Upper lobe of left lung (tissue), 6 donors: ENCODE measurements at regions not wholly inside any gene's neighbourhood (a gene's known extent, or its start where the extent isn't known, plus 50 kb on each side); places are given as distances from the start of the nearest gene placed in this dataset.

Experiments
- ATAC-seq, 2 donors: fragments of 200-7000 bp; cut with Tn5 transposase; one replicate each; pipeline ENCODE4 v1.9.1; 2022; ENCODE audit warnings: mild to moderate bottlenecking in 2 of 2, moderate library complexity in 2 of 2; ENCODE audit not compliant: low FRiP score in 2 of 2
- DNase-seq, 2 donors: peaks; one replicate each; pipeline ENCODE4 v3.0.0-alpha.2; 2019 to 2020
- H3K27ac ChIP-seq, 4 donors: fragments of 200-600 bp; sonication (generic); one replicate each; pipeline ENCODE4 v1.5.1; 2016 to 2019
- H3K27me3 ChIP-seq, 4 donors: fragments of 200-600 bp; sonication (generic); one replicate each; pipeline ENCODE4 v1.5.1; 2017 to 2019
- H3K36me3 ChIP-seq, 4 donors: fragments of 200-600 bp; sonication (generic); one replicate each; pipeline ENCODE4 v1.5.1; 2016 to 2019
- H3K4me1 ChIP-seq, 4 donors: fragments of 200-600 bp; sonication (generic); one replicate each; pipeline ENCODE4 v1.5.1; 2018 to 2019
- H3K4me3 ChIP-seq, 4 donors: fragments of 200-600 bp; sonication (generic); one replicate each; pipeline ENCODE4 v1.5.1; 2017 to 2019; ENCODE audit warnings: mild to moderate bottlenecking in 2 of 4, moderate library complexity in 1 of 4
- H3K9me3 ChIP-seq, 4 donors: fragments of 200-600 bp; sonication (generic); one replicate each; pipeline ENCODE4 v1.5.1; 2018 to 2019
- EP300 ChIP-seq, 4 donors: sonication (generic); formaldehyde crosslinking; IDR thresholded peaks; one replicate each; pipeline ENCODE4 v1.5.1; 2017; ENCODE audit warnings: antibody characterized with exemption in 4 of 4, control low read depth in 2 of 4
- POLR2A ChIP-seq, 4 donors: fragments of 450-650 bp; IDR thresholded peaks; one replicate each; pipeline ENCODE4 v1.5.1; 2016 to 2017; ENCODE audit warnings: antibody characterized with exemption in 4 of 4, mild to moderate bottlenecking in 2 of 4
- POLR2AphosphoS5 ChIP-seq, 2 donors: sonication (generic); formaldehyde crosslinking; IDR thresholded peaks; one replicate each; pipeline ENCODE4 v1.5.1; 2017; ENCODE audit warnings: antibody characterized with exemption in 2 of 2
- WGBS, 2 donors: methylation state at CpG; one replicate each; pipeline ENCODE4 v1.1.5; 2017 to 2018; 5-methylcytosine and 5-hydroxymethylcytosine counted together
- TF ChIP-seq, protein P1 (sequence below), 6 experiments: fragments of 450-650 bp in 4 of 6; fragments of 200-600 bp in 2 of 6; sonication (generic) in 2 of 6; IDR thresholded peaks; one replicate each; pipeline ENCODE4 v1.5.1; 2016 to 2019; ENCODE audit warnings: antibody characterized with exemption in 6 of 6
- donor health status: DM: no; HTN: no; CAD: no; lungs with moderate emphysema.
- donor health status: DM: no; HTN: yes; CAD: no; lungs with severe emphysema.

DNA sequence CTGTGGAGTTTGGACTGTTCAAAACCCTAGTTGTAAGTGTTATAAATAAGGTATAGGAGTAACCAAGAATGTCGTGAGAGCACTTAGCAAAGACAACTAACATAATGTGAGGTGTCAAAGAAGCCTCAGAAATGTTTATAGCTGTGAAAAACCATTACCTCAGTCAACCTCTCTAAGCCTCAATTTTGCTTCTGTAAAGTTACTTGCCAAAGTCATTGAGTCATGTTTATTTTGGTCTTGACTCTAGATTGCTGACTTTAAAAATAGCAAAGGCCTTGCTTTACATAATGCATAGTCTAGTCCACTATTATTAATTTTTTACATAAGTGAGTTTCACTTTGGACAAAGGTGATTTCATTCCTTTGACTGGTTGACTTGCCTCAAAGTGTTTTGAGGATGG is 257.6 kb upstream of the CXXC4 start:
- Histone ChIP-seq H3K4me3 (no peak overlapping the region), H3K27me3 (no peaks in the 10 kb centered on the region), H3K9me3 (no peaks in the 10 kb centered on the region), H3K4me1 (peaks cover 0 to 9% (median 0%) of the 10 kb centered on the region in 4 donors), H3K27ac (no peak overlapping the region), H3K36me3 (no peaks in the 10 kb centered on the region)
- no peak for ATAC-seq
- WGBS, 2 donors: 35 to 48% methylated on average over 1 of the region's 1 CpG
- TF ChIP-seq POLR2A (IDR thresholded peaks at IDR 0.05): no peak
- no peak for TF ChIP-seq POLR2AphosphoS5 (IDR thresholded peaks at IDR 0.05)
- TF ChIP-seq, protein P1, sequence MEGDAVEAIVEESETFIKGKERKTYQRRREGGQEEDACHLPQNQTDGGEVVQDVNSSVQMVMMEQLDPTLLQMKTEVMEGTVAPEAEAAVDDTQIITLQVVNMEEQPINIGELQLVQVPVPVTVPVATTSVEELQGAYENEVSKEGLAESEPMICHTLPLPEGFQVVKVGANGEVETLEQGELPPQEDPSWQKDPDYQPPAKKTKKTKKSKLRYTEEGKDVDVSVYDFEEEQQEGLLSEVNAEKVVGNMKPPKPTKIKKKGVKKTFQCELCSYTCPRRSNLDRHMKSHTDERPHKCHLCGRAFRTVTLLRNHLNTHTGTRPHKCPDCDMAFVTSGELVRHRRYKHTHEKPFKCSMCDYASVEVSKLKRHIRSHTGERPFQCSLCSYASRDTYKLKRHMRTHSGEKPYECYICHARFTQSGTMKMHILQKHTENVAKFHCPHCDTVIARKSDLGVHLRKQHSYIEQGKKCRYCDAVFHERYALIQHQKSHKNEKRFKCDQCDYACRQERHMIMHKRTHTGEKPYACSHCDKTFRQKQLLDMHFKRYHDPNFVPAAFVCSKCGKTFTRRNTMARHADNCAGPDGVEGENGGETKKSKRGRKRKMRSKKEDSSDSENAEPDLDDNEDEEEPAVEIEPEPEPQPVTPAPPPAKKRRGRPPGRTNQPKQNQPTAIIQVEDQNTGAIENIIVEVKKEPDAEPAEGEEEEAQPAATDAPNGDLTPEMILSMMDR (IDR thresholded peaks at IDR 0.05): no peak
- TF ChIP-seq EP300 (IDR thresholded peaks at IDR 0.05): no peak
- no peak for DNase-seq

- no peak overlapping the region for H3K27ac ChIP-seq
- no peaks in the 10 kb centered on the region for H3K36me3 ChIP-seq
- ATAC-seq (no peak), DNase-seq (no peak)
- WGBS, 2 donors: 63 to 76% methylated on average over 1 of the region's 1 CpG
- no peak overlapping the region for H3K4me3 ChIP-seq
- peaks cover 0 to 5% (median 0%) of the 10 kb centered on the region in 4 donors for H3K4me1 ChIP-seq
- no peak for TF ChIP-seq POLR2A (IDR thresholded peaks at IDR 0.05)
- TF ChIP-seq EP300 (IDR thresholded peaks at IDR 0.05): no peak
- no peak for TF ChIP-seq POLR2AphosphoS5 (IDR thresholded peaks at IDR 0.05)
- TF ChIP-seq, protein P1 (IDR thresholded peaks at IDR 0.05): no peak
- no peaks in the 10 kb centered on the region for H3K9me3 ChIP-seq
- H3K27me3 ChIP-seq: no peaks in the 10 kb centered on the region
Observed at GRCh38 chr4:104756837-104757236, 262.1 kb upstream of the CXXC4 start.

GRCh38 chr4:104758574-104758973 is 263.9 kb upstream of the CXXC4 start:
- DNase-seq (no peak), ATAC-seq (no peak)
- H3K27ac ChIP-seq: no peak overlapping the region
- TF ChIP-seq, protein P1 (IDR thresholded peaks at IDR 0.05): no peak
- no peaks in the 10 kb centered on the region for H3K36me3 ChIP-seq
- no peaks in the 10 kb centered on the region for H3K4me1 ChIP-seq
- H3K4me3 ChIP-seq: no peak overlapping the region
- WGBS, 2 donors: 92 to 93% methylated on average over 2 of the region's 2 CpGs
- H3K27me3 ChIP-seq: no peaks in the 10 kb centered on the region
- H3K9me3 ChIP-seq: no peaks in the 10 kb centered on the region

DNA sequence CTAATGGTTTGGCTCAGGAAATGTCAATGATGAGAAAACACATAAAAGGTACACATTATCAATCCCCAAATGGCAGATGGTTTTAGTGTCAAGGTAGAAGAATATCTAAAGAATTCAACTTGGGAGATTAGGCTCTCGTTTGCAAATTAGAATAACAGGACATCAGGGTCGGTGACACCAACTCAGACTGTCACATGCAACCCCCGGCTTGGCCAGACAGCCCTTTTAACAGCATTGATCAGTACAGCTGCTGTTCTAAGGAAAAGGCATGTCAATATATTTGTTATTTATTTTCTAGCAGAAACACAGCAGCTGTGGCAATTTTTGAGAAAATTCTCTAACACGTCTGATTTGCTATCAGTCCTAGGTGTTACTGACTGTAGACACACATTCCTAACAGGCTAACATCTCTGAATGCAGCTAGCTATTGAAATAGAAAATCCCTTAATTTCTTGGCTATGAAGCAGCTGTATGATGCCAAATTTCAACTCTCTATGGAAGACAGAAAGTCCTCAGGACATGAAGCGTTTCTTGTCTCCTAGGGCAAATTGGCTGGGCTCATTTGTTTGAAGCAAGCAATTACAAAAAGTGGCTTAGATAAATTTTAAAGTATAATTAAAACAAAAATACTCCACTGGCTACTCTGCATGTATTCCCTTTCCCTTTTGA is 269.0 kb upstream of the CXXC4 start:
- H3K9me3 ChIP-seq: no peaks in the 10 kb centered on the region
- ATAC-seq (no peak), DNase-seq (no peak)
- no peak overlapping the region for H3K27ac ChIP-seq
- no peaks in the 10 kb centered on the region for H3K4me1 ChIP-seq
- H3K27me3 ChIP-seq: no peaks in the 10 kb centered on the region
- whole genome bisulfite sequencing, 2 donors: 39 to 60% methylated on average over 5 of the region's 5 CpGs
- H3K36me3 ChIP-seq: no peaks in the 10 kb centered on the region
- TF ChIP-seq EP300 (IDR thresholded peaks at IDR 0.05) (no peak), POLR2AphosphoS5 (IDR thresholded peaks at IDR 0.05) (no peak), POLR2A (IDR thresholded peaks at IDR 0.05) (no peak)
- TF ChIP-seq, protein P1 (IDR thresholded peaks at IDR 0.05): no peak
- H3K4me3 ChIP-seq: no peak overlapping the region

- DNase-seq (no peak), ATAC-seq (no peak)
- WGBS, 2 donors: 68 to 90% methylated on average over 1 of the region's 1 CpG
- Histone ChIP-seq H3K27me3 (no peaks in the 10 kb centered on the region), H3K4me1 (no peaks in the 10 kb centered on the region), H3K36me3 (no peaks in the 10 kb centered on the region), H3K27ac (no peak overlapping the region), H3K9me3 (no peaks in the 10 kb centered on the region), H3K4me3 (no peak overlapping the region)
- TF ChIP-seq POLR2A (IDR thresholded peaks at IDR 0.05) (no peak), POLR2AphosphoS5 (IDR thresholded peaks at IDR 0.05) (no peak)
- TF ChIP-seq, protein P1 (IDR thresholded peaks at IDR 0.05): no peak
Observed at GRCh38 chr4:104766676-104767075, 272.0 kb upstream of the CXXC4 start.
